Immature natural killer cell (primary cell): ENCODE measurements at regions not wholly inside any gene's neighbourhood (a gene's known extent, or its start where the extent isn't known, plus 50 kb on each side); places are given as distances from the start of the nearest gene placed in this dataset.

Experiments
- DNase-seq, 3 donors: peaks; one replicate each; pipeline ENCODE4 v3.0.0; 2022; ENCODE audit warnings: mixed read lengths in 1 of 3
- H3K27ac Mint-ChIP-seq, 6 donors: one replicate each; pipeline ENCODE4 v1.8.0; 2020; ENCODE audit warnings: mixed read lengths in 6 of 6, mild to moderate bottlenecking in 5 of 6, inconsistent platforms in 4 of 6, moderate library complexity in 3 of 6
- H3K27me3 Mint-ChIP-seq, 3 donors: one replicate each; pipeline ENCODE4 v1.8.0; 2020 to 2021; ENCODE audit warnings: low read depth in 3 of 3, mild to moderate bottlenecking in 3 of 3, mixed read lengths in 3 of 3, moderate library complexity in 3 of 3, inconsistent platforms in 1 of 3
- H3K36me3 Mint-ChIP-seq, 3 donors: one replicate each; pipeline ENCODE4 v1.8.0; 2020; ENCODE audit warnings: mixed read lengths in 3 of 3, inconsistent platforms in 2 of 3, mild to moderate bottlenecking in 2 of 3
- H3K4me1 Mint-ChIP-seq, 2 donors: one replicate each; pipeline ENCODE4 v1.8.0; 2020; ENCODE audit warnings: inconsistent platforms in 2 of 2, mild to moderate bottlenecking in 2 of 2, mixed read lengths in 2 of 2, moderate library complexity in 1 of 2
- H3K4me3 Mint-ChIP-seq, 5 donors: one replicate each; pipeline ENCODE4 v1.8.0; 2020; ENCODE audit warnings: mild to moderate bottlenecking in 5 of 5, mixed read lengths in 5 of 5, inconsistent platforms in 3 of 5, moderate library complexity in 3 of 5
- H3K9me3 Mint-ChIP-seq, 6 donors: one replicate each; pipeline ENCODE4 v1.8.0; 2020; ENCODE audit warnings: mild to moderate bottlenecking in 6 of 6, mixed read lengths in 6 of 6, inconsistent platforms in 4 of 6, moderate library complexity in 3 of 6

- no peak overlapping the region for H3K27ac Mint-ChIP-seq
- H3K4me3 Mint-ChIP-seq, result no peak overlapping the region
- peaks cover 0 to 2% (median 0%) of the 10 kb centered on the region in 6 donors for H3K9me3 Mint-ChIP-seq
- peaks cover 7 to 13% of the 10 kb centered on the region in 2 donors for H3K4me1 Mint-ChIP-seq
- H3K27me3 Mint-ChIP-seq, result peaks cover 0 to 2% (median 0%) of the 10 kb centered on the region in 3 donors
- peak in 1 of 3 donors; percentile 2 for DNase-seq
- H3K36me3 Mint-ChIP-seq, result no peaks in the 10 kb centered on the region
Measured at GRCh38 chr1:208541225-208541855, 297.2 kb upstream of the PLXNA2 start.

DNA sequence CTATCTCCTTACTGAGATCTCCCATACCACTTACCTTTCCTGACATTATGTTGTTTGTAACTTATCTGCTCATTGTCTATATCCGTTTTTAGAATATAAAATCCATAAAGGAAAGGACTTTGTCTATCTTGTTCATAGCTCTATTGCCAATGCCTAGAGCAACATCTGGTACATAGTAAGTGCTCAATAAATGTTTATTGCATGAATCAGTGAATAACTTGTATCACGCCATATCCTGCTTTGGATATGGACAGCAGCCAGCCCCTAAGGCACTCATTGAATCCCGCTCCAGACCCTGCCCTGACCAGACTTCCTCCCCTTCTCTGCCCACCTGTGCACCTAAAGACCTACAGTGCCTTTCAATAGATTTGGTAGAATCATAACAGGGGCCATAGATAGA, 298.1 kb upstream of the PLXNA2 start:
- H3K4me3 Mint-ChIP-seq, result no peak overlapping the region
- no peak for DNase-seq
- peaks cover 0 to 2% (median 0%) of the 10 kb centered on the region in 6 donors for H3K9me3 Mint-ChIP-seq
- no peak overlapping the region for H3K27ac Mint-ChIP-seq
- peaks cover 7 to 13% of the 10 kb centered on the region in 2 donors for H3K4me1 Mint-ChIP-seq
- no peaks in the 10 kb centered on the region for H3K36me3 Mint-ChIP-seq
- peaks cover 0 to 2% (median 0%) of the 10 kb centered on the region in 3 donors for H3K27me3 Mint-ChIP-seq

GRCh38 chr1:208544053-208544452, 299.9 kb upstream of the PLXNA2 start:
- DNase-seq, result no peak
- Mint-ChIP-seq H3K36me3 (no peaks in the 10 kb centered on the region), H3K4me1 (peaks cover 7 to 13% of the 10 kb centered on the region in 2 donors), H3K9me3 (peaks cover 0 to 6% (median 0%) of the 10 kb centered on the region in 6 donors), H3K27ac (no peak overlapping the region), H3K4me3 (no peak overlapping the region), H3K27me3 (peaks cover 0 to 2% (median 0%) of the 10 kb centered on the region in 3 donors)

DNA sequence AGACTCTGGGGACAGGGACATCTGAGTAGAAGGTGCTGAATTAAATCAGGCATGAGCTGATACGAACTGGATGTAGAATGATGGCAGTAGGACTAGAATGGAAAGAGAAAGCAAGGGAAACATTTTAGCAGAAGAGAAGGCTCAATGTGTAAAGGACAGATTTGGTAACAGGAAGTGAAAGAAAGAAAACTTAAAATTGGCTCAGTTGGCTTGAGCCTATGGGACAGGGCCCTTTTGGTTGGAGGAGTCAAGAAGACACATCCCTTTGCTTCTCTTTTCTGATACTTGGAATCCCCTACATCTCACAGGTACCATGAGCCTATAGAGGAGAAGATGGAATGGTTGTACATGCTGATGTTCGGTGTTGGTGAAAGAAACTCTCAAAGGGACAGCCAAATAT, 300.6 kb upstream of the PLXNA2 start:
- DNase-seq, result no peak
- H3K9me3 Mint-ChIP-seq, result peaks cover 0 to 7% (median 0%) of the 10 kb centered on the region in 6 donors

GRCh38 chr1:208551024-208551423, 306.8 kb upstream of the PLXNA2 start:
- Mint-ChIP-seq H3K4me1 (no peaks in the 10 kb centered on the region), H3K4me3 (no peak overlapping the region), H3K9me3 (peaks cover 0 to 8% (median 0%) of the 10 kb centered on the region in 6 donors), H3K36me3 (no peaks in the 10 kb centered on the region), H3K27me3 (no peaks in the 10 kb centered on the region), H3K27ac (no peak overlapping the region)
- DNase-seq, result no peak

More for the DNA sequence above, 300.6 kb upstream of the PLXNA2 start:
- H3K27me3 Mint-ChIP-seq, result peaks cover 0 to 2% (median 0%) of the 10 kb centered on the region in 3 donors
- no peak overlapping the region for H3K4me3 Mint-ChIP-seq
- peaks cover 7 to 13% of the 10 kb centered on the region in 2 donors for H3K4me1 Mint-ChIP-seq
- H3K36me3 Mint-ChIP-seq, result no peaks in the 10 kb centered on the region
- H3K27ac Mint-ChIP-seq, result no peak overlapping the region

DNA sequence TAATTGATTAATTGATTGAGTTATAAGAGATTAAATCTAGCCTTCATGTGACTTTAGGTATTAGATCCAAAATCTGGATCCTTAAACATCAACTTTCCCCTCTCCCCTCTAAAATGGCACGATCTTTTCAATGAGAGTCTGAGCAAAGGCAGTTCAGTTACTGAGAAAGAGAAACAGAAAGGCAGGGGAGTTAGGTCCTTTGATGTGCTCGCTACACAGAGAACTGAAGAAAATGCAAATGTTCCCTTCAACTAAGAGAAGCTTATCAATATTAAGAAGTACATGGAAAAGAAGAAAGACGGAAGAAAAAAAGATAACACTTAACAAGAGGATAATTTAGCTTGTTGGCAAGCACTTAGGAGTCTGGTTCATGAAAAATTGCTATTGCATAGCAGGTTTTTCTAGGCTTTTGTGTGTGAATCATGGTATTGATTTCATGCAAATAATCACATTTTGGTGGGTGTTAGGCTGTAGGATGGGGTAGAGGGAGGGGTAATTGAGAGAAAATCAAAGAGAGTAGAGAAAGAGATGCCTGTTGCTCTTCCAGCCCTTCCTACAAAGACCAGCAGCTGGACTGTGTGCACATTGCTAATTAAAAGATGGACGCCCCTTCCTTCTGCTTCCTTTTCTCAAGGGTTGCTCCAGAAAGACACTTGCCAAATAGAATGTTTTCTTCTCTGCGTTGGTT, 307.6 kb upstream of the PLXNA2 start:
- no peak for DNase-seq
- H3K27me3 Mint-ChIP-seq, result no peaks in the 10 kb centered on the region
- H3K27ac Mint-ChIP-seq, result no peak overlapping the region
- H3K9me3 Mint-ChIP-seq, result peaks cover 0 to 9% (median 0%) of the 10 kb centered on the region in 6 donors
- H3K36me3 Mint-ChIP-seq, result no peaks in the 10 kb centered on the region
- H3K4me1 Mint-ChIP-seq, result no peaks in the 10 kb centered on the region
- H3K4me3 Mint-ChIP-seq, result no peak overlapping the region

- no peak overlapping the region for H3K27ac Mint-ChIP-seq
- DNase-seq, result no peak
- H3K4me1 Mint-ChIP-seq, result no peaks in the 10 kb centered on the region
- H3K4me3 Mint-ChIP-seq, result no peak overlapping the region
- H3K36me3 Mint-ChIP-seq, result no peaks in the 10 kb centered on the region
- H3K27me3 Mint-ChIP-seq, result no peaks in the 10 kb centered on the region
- peaks cover 0 to 5% (median 0%) of the 10 kb centered on the region in 6 donors for H3K9me3 Mint-ChIP-seq
Measured at GRCh38 chr1:208552928-208553327, 308.7 kb upstream of the PLXNA2 start.

DNA sequence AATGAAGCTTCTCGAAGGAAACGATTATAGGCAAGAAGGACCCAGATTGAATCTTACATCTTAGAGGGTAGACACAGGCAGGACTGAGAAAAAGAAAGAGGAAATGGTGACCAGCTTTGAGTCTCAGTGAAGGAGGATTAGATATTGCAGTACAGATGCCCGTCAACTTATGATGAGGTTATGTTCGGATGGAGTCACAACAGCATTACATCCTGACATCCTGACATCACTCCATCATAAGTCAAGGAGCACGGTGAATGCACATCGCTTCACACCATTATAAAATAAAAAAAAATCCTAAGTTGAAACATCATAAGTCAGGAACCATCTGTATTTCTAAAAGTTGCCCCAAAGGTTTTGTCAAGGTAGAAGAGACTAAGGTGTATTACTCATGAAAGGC, 312.3 kb upstream of the PLXNA2 start:
- no peak for DNase-seq
- Mint-ChIP-seq H3K4me1 (no peaks in the 10 kb centered on the region), H3K9me3 (peaks cover 0 to 4% (median 0%) of the 10 kb centered on the region in 6 donors), H3K36me3 (no peaks in the 10 kb centered on the region), H3K27me3 (no peaks in the 10 kb centered on the region), H3K4me3 (no peak overlapping the region), H3K27ac (no peak overlapping the region)

DNA sequence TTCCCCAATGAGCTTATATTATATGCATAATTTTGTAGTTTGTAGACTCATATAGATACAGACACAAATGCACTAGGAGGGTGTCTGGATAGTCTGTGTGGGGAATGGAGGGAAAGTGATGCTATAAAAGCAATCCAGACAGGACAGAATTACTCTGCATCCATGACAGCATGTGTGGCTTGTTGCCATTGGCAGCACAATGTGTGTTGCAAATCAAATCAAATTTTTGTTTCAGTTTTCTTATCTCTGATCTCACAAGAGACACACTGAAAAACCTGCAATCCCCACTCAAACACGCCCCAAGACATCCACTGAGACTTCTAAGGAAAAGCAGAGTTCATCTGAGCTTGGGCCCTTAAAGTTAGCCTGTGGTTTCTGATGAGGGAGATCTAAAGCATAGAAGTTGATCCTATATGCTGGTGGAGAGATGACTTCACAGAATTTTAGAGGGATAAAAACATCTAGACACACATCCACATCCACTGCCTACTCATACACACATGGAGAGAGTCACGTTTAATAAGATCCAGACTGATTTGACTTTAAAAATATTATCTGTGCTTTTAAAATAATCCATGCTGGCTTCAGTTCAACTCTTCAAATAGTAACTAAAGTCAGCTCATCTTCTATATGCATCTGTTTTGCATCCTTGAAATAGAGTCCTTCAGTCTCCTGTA, 313.0 kb upstream of the PLXNA2 start:
- no peak for DNase-seq
- H3K27me3 Mint-ChIP-seq, result no peaks in the 10 kb centered on the region
- H3K36me3 Mint-ChIP-seq, result no peaks in the 10 kb centered on the region
- H3K27ac Mint-ChIP-seq, result no peak overlapping the region
- no peak overlapping the region for H3K4me3 Mint-ChIP-seq
- H3K9me3 Mint-ChIP-seq, result peaks cover 0 to 4% (median 0%) of the 10 kb centered on the region in 6 donors
- no peaks in the 10 kb centered on the region for H3K4me1 Mint-ChIP-seq

DNA sequence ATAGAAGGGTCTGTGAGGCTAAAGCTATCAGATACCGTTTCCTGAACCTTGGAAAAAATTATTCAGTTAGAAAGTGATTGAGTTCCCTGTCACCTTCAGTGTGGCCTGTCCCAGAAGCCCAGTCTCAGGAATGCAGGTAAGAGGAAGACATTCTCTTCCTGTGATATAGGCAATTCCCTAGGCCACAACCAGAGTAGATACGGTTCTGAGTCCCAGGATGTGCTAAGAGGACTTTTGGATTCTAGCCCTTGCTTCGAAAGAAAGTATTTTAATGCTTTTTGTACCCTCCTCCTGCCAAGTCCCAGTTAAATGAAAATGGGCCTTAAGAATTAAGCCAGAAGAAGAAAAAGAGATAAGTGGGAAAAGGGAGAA, 313.5 kb upstream of the PLXNA2 start:
- DNase-seq, result no peak
- Mint-ChIP-seq H3K4me1 (no peaks in the 10 kb centered on the region), H3K27me3 (no peaks in the 10 kb centered on the region), H3K4me3 (no peak overlapping the region), H3K9me3 (peaks cover 0 to 5% (median 0%) of the 10 kb centered on the region in 6 donors), H3K27ac (no peak overlapping the region), H3K36me3 (no peaks in the 10 kb centered on the region)

DNA sequence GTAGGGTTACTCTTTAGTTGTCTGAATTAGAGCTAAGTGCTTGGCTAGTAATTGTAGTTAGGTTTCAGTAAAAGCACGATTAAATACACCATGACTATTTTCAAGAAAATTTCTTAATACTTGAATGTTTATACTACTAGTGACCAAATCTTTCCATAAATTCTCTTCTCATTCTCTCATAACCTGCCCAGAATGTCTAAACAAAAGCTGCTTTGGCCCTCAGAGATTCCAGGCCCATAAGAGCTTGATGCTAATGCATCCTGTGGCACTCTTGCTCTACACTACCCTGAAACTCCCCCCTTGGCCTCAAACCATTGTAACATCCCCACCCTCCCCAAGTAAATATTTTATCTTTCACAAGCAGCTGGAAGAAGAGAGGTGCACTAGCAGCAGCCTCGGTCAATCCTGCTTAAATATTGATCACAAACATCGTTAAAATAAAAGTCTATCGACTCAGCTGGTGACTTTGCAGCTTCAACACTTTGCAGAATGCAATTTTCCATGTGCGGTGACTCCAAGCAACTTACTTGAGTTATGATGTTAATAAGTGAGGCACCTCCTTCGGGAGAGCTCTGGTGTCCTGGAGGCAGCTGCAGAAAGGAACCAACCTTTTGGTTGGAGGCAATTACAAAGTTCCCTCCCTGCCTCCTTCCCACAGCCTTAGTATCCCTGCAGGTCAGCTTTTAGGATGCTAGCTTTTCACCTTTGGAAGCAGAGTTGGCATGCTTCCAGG, 315.6 kb upstream of the PLXNA2 start:
- Mint-ChIP-seq H3K27ac (no peak overlapping the region), H3K4me3 (no peak overlapping the region), H3K27me3 (peaks cover 0 to 3% (median 0%) of the 10 kb centered on the region in 3 donors), H3K9me3 (peaks cover 0 to 6% (median 0%) of the 10 kb centered on the region in 6 donors), H3K36me3 (no peaks in the 10 kb centered on the region), H3K4me1 (no peaks in the 10 kb centered on the region)
- no peak for DNase-seq

DNA sequence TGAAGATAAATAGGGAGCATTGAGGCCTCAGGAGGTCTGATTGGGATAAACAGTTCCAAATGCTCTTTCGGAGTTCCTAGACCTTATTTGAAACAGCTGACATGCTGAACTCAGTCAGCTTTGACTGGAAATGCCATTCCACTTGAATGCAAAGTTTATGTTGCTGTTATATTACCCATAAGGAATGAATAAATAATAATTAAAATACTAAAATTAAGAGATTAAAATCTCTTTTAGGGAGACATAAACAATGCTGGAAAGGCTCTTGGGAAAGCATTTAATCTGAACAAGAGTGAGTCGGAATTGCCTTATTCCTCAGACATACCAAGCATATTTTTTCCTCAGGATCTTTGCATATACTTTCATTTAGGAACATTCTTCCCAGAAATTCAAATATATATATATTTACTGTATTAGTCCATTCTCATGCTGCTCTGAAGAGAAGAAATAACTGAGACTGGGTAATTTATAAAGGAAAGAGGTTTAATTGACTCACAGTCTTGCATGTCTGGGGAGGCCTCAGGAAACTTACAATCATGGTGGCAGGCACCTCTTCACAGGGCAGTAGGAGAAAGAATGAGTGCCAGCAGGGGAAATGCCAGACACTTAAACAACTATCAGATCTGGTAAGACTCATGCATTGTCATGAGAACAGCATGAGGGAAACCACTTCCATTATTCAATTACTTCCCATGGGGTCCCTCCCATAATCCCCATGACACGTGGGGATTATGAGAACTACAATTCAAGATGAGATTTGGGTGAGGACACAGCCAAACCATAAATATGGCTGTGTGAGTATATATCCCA, 318.2 kb upstream of the PLXNA2 start:
- Mint-ChIP-seq H3K27ac (no peak overlapping the region), H3K4me3 (no peak overlapping the region), H3K27me3 (peaks cover 0 to 6% (median 0%) of the 10 kb centered on the region in 3 donors)

GRCh38 chr1:208564466-208564865, 320.3 kb upstream of the PLXNA2 start:
- Mint-ChIP-seq H3K27ac (no peak overlapping the region), H3K4me1 (peaks cover 0 to 2% of the 10 kb centered on the region in 2 donors), H3K36me3 (no peaks in the 10 kb centered on the region), H3K4me3 (no peak overlapping the region), H3K9me3 (peaks cover 0 to 6% (median 0%) of the 10 kb centered on the region in 6 donors), H3K27me3 (peaks cover 0 to 10% (median 0%) of the 10 kb centered on the region in 3 donors)
- no peak for DNase-seq

More for the DNA sequence above, 318.2 kb upstream of the PLXNA2 start:
- no peak for DNase-seq
- Mint-ChIP-seq H3K36me3 (no peaks in the 10 kb centered on the region), H3K4me1 (peaks cover 0 to 2% of the 10 kb centered on the region in 2 donors), H3K9me3 (peaks cover 0 to 6% (median 0%) of the 10 kb centered on the region in 6 donors)
